ENCODE measurements at regions not wholly inside any gene's neighbourhood (a gene's known extent, or its start where the extent isn't known, plus 50 kb on each side); places are given as distances from the start of the nearest gene placed in this dataset.

DNA sequence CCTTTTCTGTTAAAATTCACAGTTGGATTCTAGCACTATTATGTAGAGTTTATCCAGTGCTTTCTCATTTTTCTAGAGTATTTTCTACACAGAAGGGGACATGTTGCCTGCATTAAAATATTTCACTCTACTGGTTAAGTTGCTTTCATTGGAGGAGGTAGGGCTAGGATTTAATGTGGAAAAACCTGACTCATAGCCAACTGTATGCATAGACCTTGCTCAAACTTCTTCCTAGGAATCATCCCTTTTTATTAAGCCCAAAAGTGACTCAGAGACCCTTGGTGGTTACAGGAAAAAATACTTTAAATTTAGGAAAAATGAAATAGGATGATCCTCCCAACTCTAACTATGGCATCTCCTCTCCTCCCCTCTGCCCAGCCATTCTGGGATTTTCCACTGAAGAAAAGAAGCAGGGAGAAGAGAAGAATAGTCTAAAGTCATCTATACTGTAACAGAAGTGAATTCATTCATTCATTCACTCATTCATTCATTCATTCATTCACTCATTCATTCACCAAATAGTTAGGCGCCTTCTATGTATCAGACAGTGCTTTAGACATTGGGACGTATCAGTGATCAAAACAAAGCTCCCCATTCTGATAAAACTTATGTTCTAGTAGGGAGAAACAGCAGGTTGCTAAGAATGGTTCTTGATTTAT, 109.0 kb upstream of the HTR2A start:
- H3K9me3 Mint-ChIP-seq: no peaks in the 10 kb centered on the region
- H3K4me1 Mint-ChIP-seq: no peaks in the 10 kb centered on the region
- no peak for DNase-seq (ENCODE audit: low read depth, low spot score)
- H3K27ac Mint-ChIP-seq (ENCODE audit: unreplicated experiment): no peak overlapping the region
- TF ChIP-seq, protein P1, sequence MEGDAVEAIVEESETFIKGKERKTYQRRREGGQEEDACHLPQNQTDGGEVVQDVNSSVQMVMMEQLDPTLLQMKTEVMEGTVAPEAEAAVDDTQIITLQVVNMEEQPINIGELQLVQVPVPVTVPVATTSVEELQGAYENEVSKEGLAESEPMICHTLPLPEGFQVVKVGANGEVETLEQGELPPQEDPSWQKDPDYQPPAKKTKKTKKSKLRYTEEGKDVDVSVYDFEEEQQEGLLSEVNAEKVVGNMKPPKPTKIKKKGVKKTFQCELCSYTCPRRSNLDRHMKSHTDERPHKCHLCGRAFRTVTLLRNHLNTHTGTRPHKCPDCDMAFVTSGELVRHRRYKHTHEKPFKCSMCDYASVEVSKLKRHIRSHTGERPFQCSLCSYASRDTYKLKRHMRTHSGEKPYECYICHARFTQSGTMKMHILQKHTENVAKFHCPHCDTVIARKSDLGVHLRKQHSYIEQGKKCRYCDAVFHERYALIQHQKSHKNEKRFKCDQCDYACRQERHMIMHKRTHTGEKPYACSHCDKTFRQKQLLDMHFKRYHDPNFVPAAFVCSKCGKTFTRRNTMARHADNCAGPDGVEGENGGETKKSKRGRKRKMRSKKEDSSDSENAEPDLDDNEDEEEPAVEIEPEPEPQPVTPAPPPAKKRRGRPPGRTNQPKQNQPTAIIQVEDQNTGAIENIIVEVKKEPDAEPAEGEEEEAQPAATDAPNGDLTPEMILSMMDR (conservative IDR thresholded peaks at IDR 0.05): no peak
- no peaks in the 10 kb centered on the region for H3K27me3 Mint-ChIP-seq (ENCODE audit: low read depth)
- no peak overlapping the region for H3K4me3 Mint-ChIP-seq
- no peaks in the 10 kb centered on the region for H3K36me3 Mint-ChIP-seq (ENCODE audit: low read depth)

DNA sequence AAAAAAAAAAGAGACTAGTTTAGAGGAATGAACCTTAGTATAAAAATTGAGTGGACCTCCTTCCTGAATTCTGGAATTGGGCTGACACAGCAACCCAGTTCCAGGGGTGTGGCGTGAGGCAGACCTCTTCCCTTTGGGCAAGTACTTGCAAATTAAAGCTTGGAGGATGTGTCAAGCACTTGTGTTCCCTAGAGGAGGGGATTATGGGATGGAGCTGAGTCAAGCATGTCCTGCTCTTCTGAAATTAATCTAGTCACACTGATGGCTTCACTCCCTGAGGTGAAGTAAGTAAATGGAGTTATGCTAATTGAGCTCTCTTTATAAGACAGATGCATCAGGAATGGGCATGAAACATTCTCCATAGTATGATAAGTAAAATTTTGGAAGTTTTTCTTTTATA, 107.7 kb upstream of the HTR2A start:
- TF ChIP-seq, protein P1 (conservative IDR thresholded peaks at IDR 0.05): no peak
- H3K36me3 Mint-ChIP-seq (ENCODE audit: low read depth): no peaks in the 10 kb centered on the region
- H3K4me3 Mint-ChIP-seq: no peak overlapping the region
- H3K27ac Mint-ChIP-seq (ENCODE audit: unreplicated experiment): no peak overlapping the region
- no peaks in the 10 kb centered on the region for H3K9me3 Mint-ChIP-seq
- no peaks in the 10 kb centered on the region for H3K27me3 Mint-ChIP-seq (ENCODE audit: low read depth)
- no peak for DNase-seq (ENCODE audit: low read depth, low spot score)
- no peaks in the 10 kb centered on the region for H3K4me1 Mint-ChIP-seq

DNA sequence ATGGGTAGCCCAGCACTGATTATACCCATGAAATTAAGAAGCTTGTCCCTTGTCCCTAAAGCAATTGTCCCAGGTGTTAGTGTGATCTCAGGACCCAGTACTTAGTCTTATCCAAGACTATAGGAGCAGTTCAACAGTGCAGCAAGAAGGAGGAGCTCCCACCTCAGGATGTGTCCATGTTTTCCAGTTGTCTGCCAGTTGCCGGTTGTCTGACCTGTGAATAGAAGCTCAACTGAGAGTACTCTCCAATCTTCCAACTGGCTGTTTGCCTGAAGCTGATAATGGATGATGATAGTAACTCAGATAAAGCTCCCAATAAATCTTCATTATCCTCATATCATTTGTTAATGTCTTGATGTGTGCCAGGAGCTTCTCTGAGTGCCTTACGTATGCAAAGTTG, 107.2 kb upstream of the HTR2A start:
- DNase-seq (ENCODE audit: low read depth, low spot score): no peak
- no peak overlapping the region for H3K4me3 Mint-ChIP-seq
- H3K36me3 Mint-ChIP-seq (ENCODE audit: low read depth): no peaks in the 10 kb centered on the region
- H3K27ac Mint-ChIP-seq (ENCODE audit: unreplicated experiment): no peak overlapping the region
- TF ChIP-seq, protein P1 (conservative IDR thresholded peaks at IDR 0.05): no peak
- H3K9me3 Mint-ChIP-seq: no peaks in the 10 kb centered on the region
- H3K27me3 Mint-ChIP-seq (ENCODE audit: low read depth): no peaks in the 10 kb centered on the region
- no peaks in the 10 kb centered on the region for H3K4me1 Mint-ChIP-seq

DNA sequence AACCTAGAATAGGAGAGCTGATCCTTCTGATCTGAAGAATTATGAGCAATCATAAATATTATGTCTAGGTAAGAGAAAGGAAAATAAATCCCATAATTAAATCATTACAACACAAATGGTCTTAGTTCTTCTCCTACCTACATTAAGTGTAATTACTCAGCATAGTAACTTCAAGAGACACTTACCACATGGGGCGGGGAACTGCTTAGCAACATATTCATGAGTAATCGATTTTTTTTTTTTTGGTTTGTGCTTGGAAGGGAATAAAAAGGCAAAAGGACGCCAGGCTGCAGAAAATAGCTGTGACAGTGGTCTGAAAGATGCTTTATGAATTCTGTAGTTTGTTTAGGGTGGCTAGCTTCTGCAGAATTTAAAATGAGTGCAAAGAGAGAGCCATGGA, 103.3 kb upstream of the HTR2A start:
- Mint-ChIP-seq H3K27ac (ENCODE audit: unreplicated experiment) (no peak overlapping the region), H3K4me3 (no peak overlapping the region), H3K4me1 (no peaks in the 10 kb centered on the region), H3K27me3 (ENCODE audit: low read depth) (no peaks in the 10 kb centered on the region), H3K36me3 (ENCODE audit: low read depth) (no peaks in the 10 kb centered on the region), H3K9me3 (no peaks in the 10 kb centered on the region)
- TF ChIP-seq, protein P1 (conservative IDR thresholded peaks at IDR 0.05): no peak
- DNase-seq (ENCODE audit: low read depth, low spot score): no peak

DNA sequence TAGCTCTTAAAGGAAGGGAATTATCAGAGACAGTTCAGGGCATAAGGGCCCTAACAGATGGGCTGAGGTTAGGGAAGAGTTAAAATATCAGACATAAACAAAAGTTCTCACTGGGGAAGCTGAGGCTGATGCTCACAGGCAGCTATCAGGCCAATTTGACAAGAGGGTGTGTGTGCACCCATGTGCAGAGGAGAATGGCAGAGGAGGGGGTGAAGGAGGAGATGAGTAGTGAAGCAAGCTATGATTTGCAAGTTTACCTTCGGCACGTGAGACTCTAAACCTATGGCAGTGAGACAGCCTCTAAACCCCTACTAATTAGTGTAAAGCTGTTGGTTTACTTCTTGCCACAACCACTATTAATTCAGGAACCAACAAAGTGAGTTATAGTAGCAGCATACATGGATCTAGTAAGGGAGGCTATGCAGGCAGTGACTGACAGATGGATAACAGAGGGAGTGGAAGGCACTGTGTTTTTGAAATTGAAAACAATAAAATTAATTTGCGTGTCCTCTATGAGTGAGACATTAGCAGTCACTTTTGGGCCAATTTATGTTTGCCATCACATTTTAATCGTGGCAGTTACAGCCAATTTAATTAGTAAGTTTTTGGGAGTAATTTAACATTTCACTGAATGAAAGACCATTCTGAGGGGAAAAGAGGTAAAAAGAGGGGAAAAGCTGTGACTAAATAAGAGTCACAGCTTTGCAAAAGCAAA, 99.6 kb upstream of the HTR2A start:
- no peaks in the 10 kb centered on the region for H3K36me3 Mint-ChIP-seq (ENCODE audit: low read depth)
- no peaks in the 10 kb centered on the region for H3K27me3 Mint-ChIP-seq (ENCODE audit: low read depth)
- no peak for DNase-seq (ENCODE audit: low read depth, low spot score)
- no peaks in the 10 kb centered on the region for H3K4me1 Mint-ChIP-seq
- H3K4me3 Mint-ChIP-seq: no peak overlapping the region
- peaks cover 2% of the 10 kb centered on the region for H3K9me3 Mint-ChIP-seq
- TF ChIP-seq, protein P1 (conservative IDR thresholded peaks at IDR 0.05): no peak
- no peak overlapping the region for H3K27ac Mint-ChIP-seq (ENCODE audit: unreplicated experiment)

Measured in neural crest cell (in vitro differentiated cells).